Adipocyte (in vitro differentiated cells): ENCODE measurements at regions not wholly inside any gene's neighbourhood (a gene's known extent, or its start where the extent isn't known, plus 50 kb on each side); places are given as distances from the start of the nearest gene placed in this dataset.
A peak's percentile ranks its signal among the peaks of the same experiment; 100 is the strongest.

Source experiments
- DNase-seq: peaks from one replicate; pipeline ENCODE4 v3.0.0-alpha.2; 2015; ENCODE audit warnings: low read depth
- H3K27me3 ChIP-seq: replicated peaks from 2 replicates; pipeline ENCODE4 v1.7.0; 2013; ENCODE audit warnings: mild to moderate bottlenecking, low read length, moderate library complexity; ENCODE audit not compliant: control insufficient read depth, insufficient read depth
- H3K36me3 ChIP-seq: 2 replicates; pipeline ENCODE4 v1.7.0; 2013; ENCODE audit warnings: low read length, mild to moderate bottlenecking, moderate library complexity; ENCODE audit not compliant: control insufficient read depth, insufficient read depth, severe bottlenecking
- H3K4me1 ChIP-seq: 2 replicates; pipeline ENCODE4 v1.7.0; 2013; ENCODE audit warnings: mild to moderate bottlenecking, low read length, moderate library complexity; ENCODE audit not compliant: control insufficient read depth, insufficient read depth
- H3K4me3 ChIP-seq: 2 replicates; pipeline ENCODE4 v1.7.0; 2013; ENCODE audit warnings: mild to moderate bottlenecking, low read length, moderate library complexity
- H3K9ac ChIP-seq: 2 replicates; pipeline ENCODE4 v1.7.0; 2013; ENCODE audit warnings: mild to moderate bottlenecking, low read length, moderate library complexity
- H3K9me3 ChIP-seq: 2 replicates; pipeline ENCODE4 v1.7.0; 2013; ENCODE audit warnings: mild to moderate bottlenecking, low read length, moderate library complexity; ENCODE audit not compliant: control insufficient read depth

GRCh38 chr3:56997675-56998074 lies 62.8 kb upstream of the SPATA12 start:
- no peaks in the 10 kb centered on the region for H3K27me3 ChIP-seq
- H3K4me1 ChIP-seq: peaks cover 46% of the 10 kb centered on the region
- DNase-seq: peak; percentile 60
- no peaks in the 10 kb centered on the region for H3K36me3 ChIP-seq
- no peaks in the 10 kb centered on the region for H3K9me3 ChIP-seq
- peak overlapping the region; percentile 28 for H3K4me3 ChIP-seq
- H3K9ac ChIP-seq: peak overlapping the region; percentile 64

GRCh38 chr3:56997041-56997440 lies 63.4 kb upstream of the SPATA12 start:
- H3K4me3 ChIP-seq: peak overlapping the region; percentile 28
- H3K36me3 ChIP-seq: no peaks in the 10 kb centered on the region
- no peaks in the 10 kb centered on the region for H3K9me3 ChIP-seq
- DNase-seq: no peak
- no peaks in the 10 kb centered on the region for H3K27me3 ChIP-seq
- H3K9ac ChIP-seq: peak overlapping the region; percentile 64
- H3K4me1 ChIP-seq: peaks cover 46% of the 10 kb centered on the region

GRCh38 chr3:56994391-56994790 lies 66.1 kb upstream of the SPATA12 start:
- no peaks in the 10 kb centered on the region for H3K36me3 ChIP-seq
- no peaks in the 10 kb centered on the region for H3K27me3 ChIP-seq
- H3K4me1 ChIP-seq: peaks cover 45% of the 10 kb centered on the region
- peak overlapping the region; percentile 19 for H3K9ac ChIP-seq
- H3K4me3 ChIP-seq: no peak overlapping the region
- H3K9me3 ChIP-seq: no peaks in the 10 kb centered on the region
- DNase-seq: no peak

GRCh38 chr3:56990641-56991015 lies 69.8 kb upstream of the SPATA12 start:
- no peak for DNase-seq
- H3K4me3 ChIP-seq: no peak overlapping the region
- no peaks in the 10 kb centered on the region for H3K36me3 ChIP-seq
- H3K9ac ChIP-seq: no peak overlapping the region
- no peaks in the 10 kb centered on the region for H3K9me3 ChIP-seq
- H3K27me3 ChIP-seq: no peaks in the 10 kb centered on the region
- peaks cover 35% of the 10 kb centered on the region for H3K4me1 ChIP-seq

- no peak overlapping the region for H3K9ac ChIP-seq
- DNase-seq: no peak
Measured at GRCh38 chr3:56989977-56990640, 70.4 kb upstream of the SPATA12 start.

GRCh38 chr3:56989169-56989976 lies 71.1 kb upstream of the SPATA12 start:
- Histone ChIP-seq H3K27me3 (no peaks in the 10 kb centered on the region), H3K9me3 (no peaks in the 10 kb centered on the region), H3K9ac (peak overlapping the region; percentile 3), H3K4me3 (peak overlapping the region; percentile 40), H3K4me1 (peaks cover 43% of the 10 kb centered on the region), H3K36me3 (no peaks in the 10 kb centered on the region)
- DNase-seq: no peak

More at GRCh38 chr3:56989977-56990640, 70.4 kb upstream of the SPATA12 start:
- Histone ChIP-seq H3K4me3 (no peak overlapping the region), H3K36me3 (no peaks in the 10 kb centered on the region), H3K4me1 (peaks cover 36% of the 10 kb centered on the region), H3K9me3 (no peaks in the 10 kb centered on the region), H3K27me3 (no peaks in the 10 kb centered on the region)

GRCh38 chr3:56988458-56989168 lies 71.9 kb upstream of the SPATA12 start:
- DNase-seq: peak; percentile 94
- no peaks in the 10 kb centered on the region for H3K9me3 ChIP-seq
- H3K4me3 ChIP-seq: peak overlapping the region; percentile 40

GRCh38 chr3:56987238-56987895 lies 73.1 kb upstream of the SPATA12 start:
- no peak for DNase-seq
- Histone ChIP-seq H3K36me3 (no peaks in the 10 kb centered on the region), H3K4me1 (peaks cover 59% of the 10 kb centered on the region), H3K9me3 (no peaks in the 10 kb centered on the region), H3K4me3 (no peak overlapping the region), H3K27me3 (no peaks in the 10 kb centered on the region), H3K9ac (no peak overlapping the region)

More at GRCh38 chr3:56988458-56989168, 71.9 kb upstream of the SPATA12 start:
- H3K36me3 ChIP-seq: no peaks in the 10 kb centered on the region
- H3K27me3 ChIP-seq: no peaks in the 10 kb centered on the region
- peaks cover 50% of the 10 kb centered on the region for H3K4me1 ChIP-seq
- H3K9ac ChIP-seq: peak overlapping the region; percentile 3

GRCh38 chr3:56986347-56986746 lies 74.1 kb upstream of the SPATA12 start:
- Histone ChIP-seq H3K27me3 (no peaks in the 10 kb centered on the region), H3K9ac (peak overlapping the region; percentile 39), H3K4me1 (peaks cover 69% of the 10 kb centered on the region), H3K9me3 (no peaks in the 10 kb centered on the region), H3K36me3 (no peaks in the 10 kb centered on the region), H3K4me3 (no peak overlapping the region)
- no peak for DNase-seq

- peaks cover 73% of the 10 kb centered on the region for H3K4me1 ChIP-seq
- no peaks in the 10 kb centered on the region for H3K9me3 ChIP-seq
- peak overlapping the region; percentile 39 for H3K9ac ChIP-seq
- H3K27me3 ChIP-seq: no peaks in the 10 kb centered on the region
- H3K36me3 ChIP-seq: no peaks in the 10 kb centered on the region
- DNase-seq: peak; percentile 76
- no peak overlapping the region for H3K4me3 ChIP-seq
Measured at GRCh38 chr3:56985878-56986277, 74.6 kb upstream of the SPATA12 start.

- peaks cover 76% of the 10 kb centered on the region for H3K4me1 ChIP-seq
- no peak overlapping the region for H3K4me3 ChIP-seq
- H3K9me3 ChIP-seq: no peaks in the 10 kb centered on the region
- H3K36me3 ChIP-seq: no peaks in the 10 kb centered on the region
- DNase-seq: no peak
- no peaks in the 10 kb centered on the region for H3K27me3 ChIP-seq
- H3K9ac ChIP-seq: peak overlapping the region; percentile 39
Measured at GRCh38 chr3:56985460-56985859, 75.0 kb upstream of the SPATA12 start.
